ENCODE measurements at regions not wholly inside any gene's neighbourhood (a gene's known extent, or its start where the extent isn't known, plus 50 kb on each side); places are given as distances from the start of the nearest gene placed in this dataset.

GRCh38 chr10:22795546-22795945 is 81.2 kb upstream of the PIP4K2A start:
- TF ChIP-seq GATA2 (IDR thresholded peaks at IDR 0.05; ENCODE audit: low read depth, low read length) (no peak), GATA3 (IDR thresholded peaks at IDR 0.05; ENCODE audit: low read depth, low read length) (no peak)
